Coronary artery (tissue), 2 donors: ENCODE measurements at regions not wholly inside any gene's neighbourhood (a gene's known extent, or its start where the extent isn't known, plus 50 kb on each side); places are given as distances from the start of the nearest gene placed in this dataset.

ENCODE experiments used
- DNase-seq: peaks from one replicate; pipeline ENCODE4 v3.0.0-alpha.2; 2017; ENCODE audit warnings: low spot score
- H3K27ac ChIP-seq, 2 donors: fragments of 200-600 bp; sonication (generic); one replicate each; pipeline ENCODE4 v1.5.1; 2016 to 2019
- H3K4me3 ChIP-seq: fragments of 200-600 bp; sonication (generic); 2 replicates; pipeline ENCODE4 v1.5.1; 2016; ENCODE audit warnings: mild to moderate bottlenecking, moderate library complexity
- CTCF ChIP-seq: fragments of 200-600 bp; sonication (generic); IDR thresholded peaks from one replicate; pipeline ENCODE4 v1.5.1; 2019; ENCODE audit warnings: antibody characterized with exemption

- H3K27ac ChIP-seq, result no peak overlapping the region
These were observed 316.0 kb downstream of the ADAM29 start for GRCh38 chr4:175234162-175234561.

DNA sequence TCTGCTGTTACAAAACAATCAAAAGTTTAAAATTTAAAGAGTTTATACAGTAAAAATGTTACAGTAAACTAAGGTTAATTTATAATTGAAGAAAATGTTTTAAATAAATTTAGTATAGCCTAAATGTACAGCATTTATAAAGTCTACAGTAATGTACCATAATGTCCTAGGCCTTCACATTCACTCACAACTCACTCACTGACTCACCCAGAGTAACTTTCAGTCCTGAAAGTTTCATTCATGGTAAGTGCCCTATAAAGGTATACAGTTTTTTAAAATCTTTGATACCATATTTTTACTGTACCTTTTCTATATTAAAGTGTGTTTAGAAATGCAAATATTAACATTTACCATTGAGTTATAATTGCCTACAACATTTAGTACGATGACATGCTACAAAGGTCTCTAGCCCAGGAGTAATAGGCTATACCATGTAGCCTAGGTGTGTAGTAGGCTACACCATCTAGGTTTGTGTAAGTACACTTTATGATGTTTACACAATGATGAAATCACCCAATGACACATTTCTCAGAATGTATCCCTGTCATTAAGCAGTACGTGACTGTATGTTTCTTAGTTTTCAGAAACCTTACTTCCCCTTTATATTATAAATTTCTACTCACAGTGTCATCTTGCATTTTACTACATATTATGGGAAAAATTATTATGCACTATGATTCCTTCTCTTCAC lies 320.8 kb downstream of the ADAM29 start:
- H3K27ac ChIP-seq, result no peak overlapping the region
- no peak overlapping the region for H3K4me3 ChIP-seq
- no peak for TF ChIP-seq CTCF
- DNase-seq, result no peak

More at GRCh38 chr4:175234162-175234561, 316.0 kb downstream of the ADAM29 start:
- TF ChIP-seq CTCF, result no peak
- no peak for DNase-seq
- no peak overlapping the region for H3K4me3 ChIP-seq

DNA sequence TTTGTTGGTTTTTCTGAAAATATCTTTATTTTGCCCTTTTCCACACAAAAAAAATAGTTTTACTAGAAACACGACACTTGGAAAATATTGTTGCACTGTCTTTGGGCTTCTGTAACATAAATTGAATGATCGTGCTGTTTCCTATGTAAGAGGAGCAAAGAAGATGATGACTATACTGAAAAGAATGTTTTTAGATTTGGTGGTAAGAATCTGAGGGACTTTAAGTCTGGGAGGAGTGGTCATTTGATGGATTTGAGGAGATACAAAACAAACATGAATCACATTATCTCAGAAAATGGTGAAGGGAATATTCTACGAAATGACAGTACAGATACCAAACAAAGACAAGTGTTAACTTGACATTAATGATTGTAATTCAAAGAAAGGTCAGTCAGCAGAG lies 328.8 kb downstream of the ADAM29 start:
- TF ChIP-seq CTCF, result no peak
- no peak for DNase-seq
- no peak overlapping the region for H3K4me3 ChIP-seq
- H3K27ac ChIP-seq, result no peak overlapping the region

GRCh38 chr4:175252642-175253041 lies 334.5 kb downstream of the ADAM29 start:
- no peak for TF ChIP-seq CTCF
- H3K4me3 ChIP-seq, result no peak overlapping the region
- no peak for DNase-seq
- no peak overlapping the region for H3K27ac ChIP-seq

GRCh38 chr4:175253184-175253902 lies 335.2 kb downstream of the ADAM29 start:
- DNase-seq, result no peak
- TF ChIP-seq CTCF, result no peak
- H3K4me3 ChIP-seq, result no peak overlapping the region
- no peak overlapping the region for H3K27ac ChIP-seq

DNA sequence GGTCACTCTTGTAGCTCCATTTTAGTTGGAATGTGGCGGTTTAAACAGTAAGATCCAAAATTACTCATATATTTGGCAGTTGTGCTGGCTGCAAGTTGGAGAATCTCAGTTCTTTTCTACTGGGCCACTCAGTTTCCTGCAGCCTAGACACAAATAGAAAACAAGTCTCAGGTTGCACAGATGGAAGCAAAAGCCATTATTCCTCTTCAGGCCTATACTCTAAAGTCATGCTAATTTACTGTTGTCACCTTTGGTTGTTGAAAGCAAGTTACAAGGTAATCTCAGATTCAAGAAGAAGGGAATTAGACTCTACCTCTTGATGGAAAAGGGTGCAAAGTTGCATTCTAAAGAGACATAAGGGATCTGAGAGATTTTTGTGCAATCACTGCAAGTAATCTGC lies 345.4 kb downstream of the ADAM29 start:
- Histone ChIP-seq H3K27ac (no peak overlapping the region), H3K4me3 (no peak overlapping the region)
- DNase-seq, result no peak
- TF ChIP-seq CTCF, result no peak
